Astrocyte (in vitro differentiated cells and primary cell): ENCODE measurements at regions not wholly inside any gene's neighbourhood (a gene's known extent, or its start where the extent isn't known, plus 50 kb on each side); places are given as distances from the start of the nearest gene placed in this dataset.

Experiments
- CTCF ChIP-seq: IDR thresholded peaks from 2 replicates; pipeline ENCODE4 v1.5.1; 2011; ENCODE audit warnings: low read depth, mild to moderate bottlenecking, inconsistent platforms, low read length, moderate library complexity; ENCODE audit not compliant: insufficient read depth
- EZH2 ChIP-seq: IDR thresholded peaks from 2 replicates; pipeline ENCODE4 v1.6.1; 2012; ENCODE audit warnings: mild to moderate bottlenecking, low read length, inconsistent platforms; ENCODE audit not compliant: insufficient read depth

DNA sequence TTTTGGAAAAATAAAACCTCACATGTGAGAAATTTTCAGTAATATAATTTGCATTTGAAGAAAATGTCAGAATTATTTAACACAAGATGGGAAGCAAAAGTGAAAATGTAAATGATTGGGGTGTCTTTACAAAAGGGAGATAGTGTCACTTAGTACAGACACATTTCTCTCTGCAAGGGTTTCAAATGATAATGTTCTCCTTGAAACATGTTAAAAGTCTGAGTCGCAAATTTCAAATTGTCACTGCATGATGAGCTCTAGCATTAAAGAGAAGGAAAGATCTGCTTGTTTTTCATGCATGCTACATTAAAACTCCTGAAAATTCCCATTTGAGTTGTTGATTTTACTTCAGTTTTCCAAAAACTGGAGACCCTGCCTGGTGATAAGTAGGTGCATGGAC lies 122.0 kb upstream of the LDB2 start:
- no peak for TF ChIP-seq CTCF
- no peak for TF ChIP-seq EZH2
